Stomach (tissue), 4 donors: ENCODE measurements at regions not wholly inside any gene's neighbourhood (a gene's known extent, or its start where the extent isn't known, plus 50 kb on each side); places are given as distances from the start of the nearest gene placed in this dataset.

Experiments
- EP300 ChIP-seq: sonication (generic); formaldehyde crosslinking; IDR thresholded peaks from one replicate; pipeline ENCODE4 v1.6.1; 2017; ENCODE audit warnings: antibody characterized with exemption
- POLR2A ChIP-seq, 4 donors: fragments of 450-650 bp; IDR thresholded peaks; one replicate each; pipeline ENCODE4 v1.6.1; 2016; ENCODE audit warnings: antibody characterized with exemption in 4 of 4, control low read depth in 2 of 4, mild to moderate bottlenecking in 1 of 4, moderate library complexity in 1 of 4
- POLR2AphosphoS5 ChIP-seq, 3 donors: sonication (generic); formaldehyde crosslinking; IDR thresholded peaks; one replicate each; pipeline ENCODE4 v1.6.1; 2016; ENCODE audit warnings: antibody characterized with exemption in 3 of 3
- TF ChIP-seq, protein P1 (sequence below), 7 experiments: fragments of 450-650 bp in 4 of 7; fragments of 200-600 bp in 3 of 7; sonication (generic) in 3 of 7; IDR thresholded peaks; one replicate each; pipeline ENCODE4 v1.5.1; 2016 to 2019; ENCODE audit warnings: antibody characterized with exemption in 7 of 7, control low read depth in 2 of 7, mild to moderate bottlenecking in 1 of 7

DNA sequence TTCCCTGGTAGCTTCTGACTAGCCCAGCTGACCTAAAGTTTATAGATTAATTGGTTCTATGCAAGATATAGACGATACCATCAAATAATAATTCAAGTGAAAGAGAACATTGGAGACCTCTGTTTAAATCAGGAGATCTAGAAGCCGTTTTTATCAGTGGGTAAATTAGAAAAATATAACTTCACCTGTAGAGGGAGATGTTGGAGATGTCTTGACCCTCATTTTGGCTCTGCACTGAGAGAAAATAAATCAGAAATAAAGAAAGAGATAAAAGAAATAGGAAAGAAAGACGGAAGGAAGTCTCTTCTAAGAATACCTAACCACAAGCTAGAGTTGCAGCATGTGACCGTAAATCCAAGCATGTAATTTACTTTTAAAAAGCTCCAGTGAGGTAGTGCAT lies 684.5 kb downstream of the C12orf50 start:
- TF ChIP-seq EP300 (no peak), POLR2A (IDR thresholded peaks at IDR 0.05) (no peak), POLR2AphosphoS5 (IDR thresholded peaks at IDR 0.05) (no peak)
- TF ChIP-seq, protein P1, sequence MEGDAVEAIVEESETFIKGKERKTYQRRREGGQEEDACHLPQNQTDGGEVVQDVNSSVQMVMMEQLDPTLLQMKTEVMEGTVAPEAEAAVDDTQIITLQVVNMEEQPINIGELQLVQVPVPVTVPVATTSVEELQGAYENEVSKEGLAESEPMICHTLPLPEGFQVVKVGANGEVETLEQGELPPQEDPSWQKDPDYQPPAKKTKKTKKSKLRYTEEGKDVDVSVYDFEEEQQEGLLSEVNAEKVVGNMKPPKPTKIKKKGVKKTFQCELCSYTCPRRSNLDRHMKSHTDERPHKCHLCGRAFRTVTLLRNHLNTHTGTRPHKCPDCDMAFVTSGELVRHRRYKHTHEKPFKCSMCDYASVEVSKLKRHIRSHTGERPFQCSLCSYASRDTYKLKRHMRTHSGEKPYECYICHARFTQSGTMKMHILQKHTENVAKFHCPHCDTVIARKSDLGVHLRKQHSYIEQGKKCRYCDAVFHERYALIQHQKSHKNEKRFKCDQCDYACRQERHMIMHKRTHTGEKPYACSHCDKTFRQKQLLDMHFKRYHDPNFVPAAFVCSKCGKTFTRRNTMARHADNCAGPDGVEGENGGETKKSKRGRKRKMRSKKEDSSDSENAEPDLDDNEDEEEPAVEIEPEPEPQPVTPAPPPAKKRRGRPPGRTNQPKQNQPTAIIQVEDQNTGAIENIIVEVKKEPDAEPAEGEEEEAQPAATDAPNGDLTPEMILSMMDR (IDR thresholded peaks at IDR 0.05): no peak
